MV-4-11 (cell line): ENCODE measurements at regions not wholly inside any gene's neighbourhood (a gene's known extent, or its start where the extent isn't known, plus 50 kb on each side); places are given as distances from the start of the nearest gene placed in this dataset.
A peak's percentile ranks its signal among the peaks of the same experiment; 100 is the strongest.
"Not testable (repeated sequence)": the region's sequence is repeated elsewhere in the genome, so short reads cannot be mapped to it uniquely, and the experiment has no call there.

Experiments used
- DNase-seq: peaks from one replicate; lab custom pipeline; 2025; lab: John Stamatoyannopoulos, UW

DNA sequence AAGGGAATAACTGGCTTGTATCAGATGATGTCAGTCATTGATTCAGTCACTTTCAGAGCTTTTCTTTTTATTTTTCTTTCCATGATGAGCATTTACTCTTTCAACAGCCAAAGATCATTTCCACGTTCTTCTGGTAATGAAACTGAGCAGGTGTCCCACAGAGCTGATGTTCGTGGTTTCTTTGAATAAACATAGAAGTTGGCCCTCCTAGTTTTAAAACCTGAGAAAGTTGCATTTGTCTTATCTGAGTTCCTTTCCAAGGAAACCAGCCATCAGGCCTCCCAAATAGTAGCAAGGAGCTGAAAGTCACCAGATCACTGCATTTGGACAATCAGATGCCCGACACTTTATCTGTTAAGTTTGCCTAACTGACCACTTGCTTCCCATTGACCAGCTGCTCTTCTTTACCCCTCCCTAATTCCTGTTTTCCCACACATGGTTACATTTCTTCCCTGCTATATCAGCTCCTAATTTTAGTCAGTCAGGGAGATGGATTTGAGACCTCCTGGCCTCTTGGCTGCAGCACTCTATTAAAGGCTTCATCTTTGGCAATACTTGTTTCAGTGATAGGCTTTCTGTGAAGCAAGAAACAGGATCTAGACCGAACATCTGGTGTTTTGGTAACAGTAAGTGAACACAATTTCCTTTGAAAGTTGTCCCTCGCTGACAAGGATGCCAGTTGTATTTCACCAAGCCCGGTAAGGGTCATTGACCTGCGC lies 420.8 kb downstream of the CHSY3 start:
- DNase-seq, result peak; percentile 23

DNA sequence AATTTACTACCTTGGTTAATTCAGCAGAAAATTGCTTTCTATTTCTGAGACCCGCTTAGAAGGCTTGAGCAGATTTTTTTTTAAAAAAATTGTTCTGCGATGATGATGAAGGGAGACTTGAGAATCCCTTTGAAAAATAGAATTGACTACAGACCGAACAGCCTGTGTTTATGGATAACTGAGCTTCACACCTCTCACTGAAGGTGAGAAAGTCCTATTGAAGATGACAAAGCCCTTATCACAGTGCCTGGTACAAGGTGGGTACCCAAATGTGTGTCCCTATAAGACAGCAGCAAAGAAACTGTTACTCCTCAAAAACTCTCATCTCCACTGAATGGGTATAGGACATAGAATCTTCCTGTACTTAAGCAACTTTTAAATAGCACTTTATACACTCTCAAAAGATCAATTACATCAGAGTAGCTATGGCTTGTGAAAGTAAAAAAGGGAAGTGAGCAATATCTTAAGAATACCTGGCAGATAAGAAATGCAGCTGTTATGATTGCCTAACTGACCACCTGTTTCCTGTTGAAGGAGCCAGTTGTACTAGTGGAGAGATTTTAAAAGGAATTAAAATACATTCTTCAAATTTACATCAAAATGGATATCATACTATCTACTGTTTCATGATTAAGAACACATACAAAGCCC lies 419.7 kb downstream of the CHSY3 start:
- peak; percentile 94 for DNase-seq

DNA sequence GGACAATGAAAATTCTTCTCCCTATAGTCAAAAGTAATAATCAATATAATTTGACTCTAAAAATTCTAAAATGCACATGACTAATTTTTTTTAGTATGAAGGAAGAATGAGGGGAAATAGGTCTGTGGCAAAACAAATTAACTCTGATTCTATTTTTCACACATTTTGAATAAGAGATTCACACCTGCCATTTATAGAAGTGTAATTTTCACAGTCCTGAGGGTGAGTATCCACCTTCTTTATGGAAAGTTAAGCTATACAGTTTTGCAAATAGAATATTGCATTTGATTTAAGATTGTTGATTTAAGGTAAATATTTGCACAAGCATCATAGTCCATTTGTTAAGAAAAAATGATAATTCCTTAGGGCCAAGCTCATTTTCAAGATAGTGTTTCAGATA lies 417.7 kb downstream of the CHSY3 start:
- DNase-seq, result no peak

DNA sequence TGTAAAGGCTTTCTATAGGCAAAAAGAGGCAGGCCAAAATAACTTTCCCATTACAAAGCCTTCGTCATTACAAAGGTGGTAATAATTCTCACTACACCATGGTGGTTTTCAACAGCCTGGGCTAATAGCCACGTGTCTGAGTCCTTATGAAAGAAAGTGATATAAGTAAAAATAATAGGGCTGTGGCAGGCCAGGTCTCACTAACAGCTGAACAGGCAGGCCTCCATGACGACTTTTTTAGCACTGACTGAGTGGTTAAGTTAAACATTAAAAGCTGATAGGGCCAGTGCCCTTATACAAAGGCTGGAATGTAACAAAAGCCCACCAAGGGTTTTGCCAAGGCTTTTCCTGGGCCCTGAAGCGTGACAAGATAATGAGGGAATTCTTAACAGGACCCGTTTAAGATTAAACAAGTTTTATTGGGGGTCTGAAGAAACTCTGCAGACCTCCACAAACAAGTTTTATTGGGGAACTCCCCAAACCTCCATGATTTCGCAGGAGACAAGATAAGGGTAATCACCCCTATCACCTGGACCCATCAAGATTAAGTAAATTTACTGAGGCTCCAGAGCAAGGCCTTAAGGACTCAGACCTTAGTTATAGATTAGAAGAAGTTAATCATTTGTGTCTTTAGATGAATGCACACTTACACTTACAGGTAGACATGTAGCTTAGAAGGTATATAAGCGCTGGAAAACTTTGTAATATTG lies 412.9 kb downstream of the CHSY3 start:
- DNase-seq, result no peak

DNA sequence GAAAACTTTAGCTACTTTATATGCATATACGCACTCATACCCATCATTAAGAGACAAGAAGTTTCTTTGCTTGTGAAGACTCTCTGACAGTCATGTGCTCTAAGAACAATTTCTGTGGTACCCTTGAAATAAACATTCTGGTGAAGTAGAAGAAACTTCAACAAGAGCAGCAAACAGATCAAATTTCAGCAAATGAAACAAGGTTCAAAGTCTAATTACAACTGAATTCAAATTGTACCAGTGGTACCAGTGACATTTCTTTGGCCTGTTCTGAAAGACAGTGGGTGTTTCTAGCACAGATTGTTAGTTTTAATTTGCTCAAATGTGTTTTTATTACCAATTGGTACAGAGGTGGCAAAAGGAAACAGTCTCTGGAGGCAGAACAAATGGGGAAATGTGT lies 391.0 kb downstream of the CHSY3 start:
- DNase-seq, result no peak

DNA sequence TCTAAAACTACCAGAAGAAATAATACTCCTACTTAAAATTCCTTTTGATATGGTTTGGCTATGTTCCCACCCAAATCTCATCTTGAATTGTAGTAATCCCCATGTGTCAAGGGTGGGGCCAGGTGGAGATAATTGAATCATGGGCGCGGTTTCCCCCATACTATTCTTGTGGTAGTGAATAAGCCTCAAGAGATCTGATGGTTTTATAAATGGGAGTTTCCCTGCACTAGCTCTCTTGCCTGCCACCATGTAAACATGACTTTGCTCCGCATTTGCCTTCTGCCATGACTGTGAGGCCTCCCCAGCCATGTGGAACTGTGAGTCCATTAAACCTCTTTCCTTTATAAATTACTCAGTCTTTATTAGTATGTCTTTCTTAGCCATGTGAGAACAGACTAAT lies 390.5 kb downstream of the CHSY3 start:
- not testable (repeated sequence) for DNase-seq

DNA sequence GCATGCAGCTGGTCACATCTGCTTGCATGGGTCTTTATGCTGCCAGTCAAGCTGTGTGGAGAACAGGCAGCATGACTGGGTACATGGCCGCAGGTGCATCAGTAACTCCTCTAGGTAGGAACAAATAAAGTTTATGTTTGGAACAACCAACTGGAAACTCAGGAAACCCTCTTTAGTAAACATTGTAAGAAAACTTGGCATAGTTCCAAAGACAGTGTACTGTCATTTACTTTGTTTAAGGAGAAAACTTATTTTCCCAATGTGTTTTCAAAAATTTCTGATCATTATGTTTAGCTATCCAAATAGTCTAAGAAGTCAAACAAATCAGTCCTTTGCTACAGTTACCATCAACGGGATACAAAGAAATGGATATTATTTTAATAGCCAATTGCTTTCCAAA lies 386.0 kb downstream of the CHSY3 start:
- DNase-seq, result no peak

DNA sequence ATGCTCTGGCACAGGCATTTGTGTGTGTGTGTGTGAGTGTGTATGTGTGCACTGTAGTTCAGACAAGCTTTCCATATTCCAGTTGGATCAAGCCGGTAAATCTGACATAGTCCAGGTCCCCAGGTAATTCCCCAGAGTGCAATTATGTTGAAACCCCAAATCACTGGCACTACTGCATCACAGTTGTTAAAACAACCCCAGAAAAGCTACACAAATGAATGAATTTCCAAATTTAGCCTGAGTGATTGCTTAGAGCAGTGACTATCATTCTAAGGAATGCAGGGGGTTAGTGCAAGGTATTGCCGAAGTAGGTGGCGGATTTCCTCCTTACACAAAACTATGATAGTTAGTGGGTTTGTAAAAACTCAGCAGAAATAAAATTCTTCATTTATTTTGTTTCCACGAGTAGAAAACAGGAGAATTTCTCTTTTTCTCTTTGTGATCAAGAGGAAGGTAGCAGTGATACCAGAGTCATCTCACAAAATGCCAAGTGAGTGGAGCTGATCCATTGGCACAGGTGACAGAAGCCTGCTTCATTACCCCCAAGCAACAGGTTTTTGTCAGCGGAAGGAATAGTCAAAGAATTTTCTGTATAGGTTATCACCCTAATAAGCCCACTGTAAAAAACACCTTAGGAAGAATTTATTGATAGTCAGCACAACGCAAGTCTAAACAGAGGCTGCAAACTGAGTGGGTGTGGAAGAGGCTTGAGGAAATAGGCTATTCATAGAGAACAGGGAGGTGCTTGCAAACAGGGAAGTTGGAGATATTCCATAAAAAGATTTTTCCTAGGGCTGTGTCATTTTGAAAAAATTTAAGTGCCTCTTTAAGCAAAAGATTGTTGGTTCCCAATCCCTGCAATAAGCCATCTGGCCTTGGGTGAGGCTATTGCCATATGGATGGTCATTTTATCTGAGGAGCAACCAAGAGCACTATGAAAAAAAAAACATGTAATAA lies 385.1 kb downstream of the CHSY3 start:
- DNase-seq, result no peak

DNA sequence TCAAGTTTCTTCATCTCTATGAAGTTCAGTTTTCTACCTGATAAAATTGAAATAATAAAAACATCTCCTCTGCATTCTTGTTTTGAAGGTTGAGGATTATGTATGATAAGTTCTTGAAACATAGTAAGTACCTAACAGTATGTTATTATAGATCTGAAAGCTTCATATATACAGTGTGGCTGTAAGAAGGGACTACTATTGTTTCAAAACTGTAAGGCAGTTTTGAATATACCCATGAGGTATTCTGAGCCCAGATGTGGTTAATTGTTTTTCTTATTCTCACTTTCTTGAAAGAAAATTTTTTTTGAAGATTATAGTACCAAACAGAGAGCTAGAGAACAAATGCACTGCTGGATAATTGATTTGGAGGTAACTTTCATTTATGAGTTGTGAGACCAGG lies 383.2 kb downstream of the CHSY3 start:
- no peak for DNase-seq

DNA sequence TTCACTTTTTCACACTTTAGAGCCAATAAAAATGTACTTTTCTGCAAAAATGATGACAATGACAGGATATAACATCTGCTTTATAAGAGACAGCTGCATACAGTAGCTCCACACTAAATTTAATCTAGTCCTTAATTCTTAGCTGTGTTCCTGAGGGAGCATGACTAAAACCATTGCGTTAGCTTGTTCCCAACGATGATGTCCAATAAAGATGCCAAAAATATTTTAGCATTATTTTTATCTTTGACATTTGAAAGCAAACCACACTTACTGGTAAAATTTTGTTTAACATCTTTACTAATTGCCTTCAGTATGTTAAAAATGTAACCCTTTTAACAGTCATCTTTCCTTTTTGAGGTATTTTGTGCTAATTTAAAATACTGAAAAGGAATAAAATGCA lies 382.7 kb downstream of the CHSY3 start:
- DNase-seq, result no peak

DNA sequence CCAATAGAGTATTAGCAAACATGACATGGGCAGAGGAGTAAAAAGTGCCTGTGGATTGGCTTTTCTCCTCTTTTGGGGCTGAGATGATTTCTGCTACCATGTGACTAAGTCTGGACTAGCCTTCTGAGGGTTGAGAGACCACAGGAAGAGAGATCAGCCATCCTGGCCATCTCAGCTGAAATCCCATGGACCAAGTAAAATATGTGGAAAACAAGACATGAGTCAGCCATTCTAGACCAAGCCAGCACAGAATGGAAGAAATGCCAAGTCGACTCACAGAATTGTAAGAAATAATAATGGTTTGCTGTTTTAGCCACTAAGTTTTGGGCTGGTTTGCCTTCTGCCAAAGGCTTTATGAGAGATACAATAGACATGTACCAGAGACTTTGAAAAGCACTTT lies 377.8 kb downstream of the CHSY3 start:
- no peak for DNase-seq

DNA sequence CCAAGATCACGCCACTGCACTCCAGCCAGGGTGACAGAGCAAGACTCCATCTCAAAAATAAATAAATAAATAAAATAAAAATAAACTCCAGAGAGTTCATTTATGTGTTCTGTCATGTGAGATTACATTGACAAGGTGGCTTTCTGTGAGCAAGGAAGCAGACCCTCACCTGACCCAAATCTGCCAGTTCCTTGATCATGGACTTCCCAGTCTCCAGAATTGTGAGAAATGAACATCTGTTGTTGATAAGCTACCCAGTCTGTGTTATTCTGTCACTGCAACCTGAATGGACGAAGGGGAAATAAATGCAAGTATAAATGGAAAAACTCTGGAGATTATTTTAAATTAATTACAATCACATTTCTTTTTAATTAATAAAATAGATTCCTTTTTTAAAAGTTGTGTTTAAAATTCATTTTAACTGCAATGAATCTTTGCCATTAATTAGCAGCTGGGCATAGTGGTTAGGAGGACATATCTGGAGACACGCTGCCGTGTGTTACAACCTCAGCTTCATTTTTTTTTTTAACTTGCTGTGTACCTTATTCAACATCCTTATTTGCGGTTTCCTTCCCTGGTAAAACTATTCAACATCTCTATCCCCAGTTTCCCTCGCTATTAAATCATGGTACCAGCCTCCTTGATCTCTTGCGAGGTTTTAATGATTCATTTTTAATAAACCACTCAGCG lies 376.4 kb downstream of the CHSY3 start:
- DNase-seq, result no peak

DNA sequence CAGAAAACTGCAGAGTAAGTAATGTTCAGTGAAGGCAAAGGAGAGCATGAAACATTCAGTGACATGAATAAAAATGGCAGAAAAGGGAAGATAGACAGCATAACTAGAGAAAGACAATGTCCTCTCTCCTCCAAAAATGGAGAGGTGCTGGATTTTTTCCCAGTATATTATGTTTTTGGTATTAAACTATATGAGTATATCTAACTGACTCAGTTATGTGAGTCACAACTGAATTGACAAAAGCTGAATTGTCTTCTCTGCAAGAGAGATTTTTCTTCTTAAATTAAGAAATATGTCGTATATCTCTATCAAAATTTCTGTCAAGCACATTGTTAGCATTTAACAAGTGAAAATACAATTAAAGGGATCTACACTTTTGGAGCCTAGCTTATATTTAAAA lies 375.1 kb downstream of the CHSY3 start:
- DNase-seq, result no peak

DNA sequence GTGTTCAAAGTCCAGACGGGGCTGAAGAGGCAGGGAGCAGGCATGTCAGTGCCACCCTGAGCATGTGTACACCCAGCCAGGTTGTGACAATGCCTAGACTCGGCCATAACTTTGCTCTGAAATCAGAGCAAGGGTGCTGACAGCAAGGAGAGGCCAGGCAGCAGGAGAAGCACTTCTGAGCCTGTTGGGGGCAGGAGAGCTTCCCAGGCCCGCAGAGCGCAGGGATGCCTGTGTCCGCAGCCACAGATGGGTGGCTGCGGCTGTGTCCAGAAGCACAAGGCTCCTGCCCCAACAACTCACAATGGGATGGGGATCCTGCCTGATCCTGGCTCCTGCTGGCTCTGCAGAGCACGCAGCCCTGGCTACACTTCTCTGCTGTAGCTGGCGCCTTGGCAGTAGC lies 373.9 kb downstream of the CHSY3 start:
- DNase-seq, result no peak

DNA sequence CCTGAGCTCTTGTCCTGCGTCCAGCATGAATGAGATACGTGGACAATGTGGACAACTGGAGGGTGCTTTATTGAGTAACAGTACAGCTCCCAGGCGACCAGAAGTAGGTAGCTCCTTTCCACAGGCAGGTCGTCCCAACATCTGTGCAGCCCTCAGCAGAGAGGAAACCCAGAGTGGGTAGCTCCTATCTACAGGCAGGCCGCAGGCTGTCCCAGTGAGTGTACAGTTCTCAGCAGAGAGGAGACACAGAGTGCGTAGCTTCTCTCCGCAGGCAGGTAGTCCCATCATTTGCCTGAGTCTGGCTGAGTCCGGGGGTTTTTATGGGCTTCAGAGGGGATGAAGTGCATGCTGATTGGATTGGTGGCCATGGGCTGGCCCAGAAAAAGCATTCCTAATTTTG lies 373.3 kb downstream of the CHSY3 start:
- no peak for DNase-seq

DNA sequence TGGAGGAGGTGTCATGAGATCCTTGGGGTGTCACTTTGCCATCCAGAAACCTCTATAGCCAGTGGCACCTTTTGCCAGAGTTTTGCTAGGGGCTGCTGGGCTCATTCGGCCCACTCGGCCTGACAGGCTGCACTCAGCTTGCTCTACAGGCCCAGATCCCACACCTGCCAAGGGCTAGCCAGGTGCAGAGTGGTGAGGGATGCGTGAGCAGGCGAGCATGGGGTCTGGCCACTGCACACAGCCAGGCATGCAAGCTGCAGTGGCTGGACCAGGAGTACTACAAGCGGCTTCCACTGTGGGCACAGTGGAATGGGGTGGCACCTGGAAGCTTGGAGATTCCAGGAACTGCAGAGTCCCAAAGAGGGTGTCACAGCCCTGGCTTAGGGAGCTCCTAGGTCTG lies 372.7 kb downstream of the CHSY3 start:
- DNase-seq, result no peak

DNA sequence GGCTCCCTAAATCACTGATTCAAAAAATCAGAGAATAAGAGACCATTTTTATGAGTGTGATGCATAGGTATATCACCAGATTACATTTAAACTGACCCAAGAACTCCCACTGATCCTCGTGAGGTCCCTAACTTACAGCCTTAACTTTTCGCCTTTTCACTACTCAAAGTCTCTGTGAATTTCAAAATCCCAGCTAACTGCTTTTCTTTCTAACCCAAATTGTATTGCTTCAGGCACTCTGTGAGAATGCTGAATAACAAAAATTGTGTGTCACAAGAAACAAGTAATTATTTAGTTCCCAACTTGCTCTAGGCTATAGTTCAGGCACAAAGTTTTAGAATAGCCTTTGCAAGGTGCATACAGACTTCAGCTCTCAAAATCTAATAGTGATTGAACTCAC lies 368.6 kb downstream of the CHSY3 start:
- no peak for DNase-seq

DNA sequence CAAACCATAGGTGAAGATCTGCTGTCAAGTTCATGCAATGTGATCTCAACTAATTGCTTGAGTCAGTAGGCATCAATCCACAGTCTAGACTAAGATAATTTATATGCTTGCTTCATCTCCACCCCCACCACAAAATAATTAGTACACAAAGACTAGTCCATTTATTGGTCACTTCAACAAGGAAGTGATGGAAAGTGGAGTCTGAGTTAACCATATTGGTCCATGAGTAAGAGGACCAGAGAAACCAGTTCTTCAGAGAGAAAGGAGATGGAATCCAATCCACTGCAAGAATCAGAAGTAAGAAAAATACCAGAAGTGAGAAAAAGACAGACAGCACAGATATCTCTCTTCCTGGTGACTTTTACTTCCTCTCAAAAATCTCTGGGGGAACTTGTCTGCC lies 366.5 kb downstream of the CHSY3 start:
- DNase-seq, result peak; percentile 22

DNA sequence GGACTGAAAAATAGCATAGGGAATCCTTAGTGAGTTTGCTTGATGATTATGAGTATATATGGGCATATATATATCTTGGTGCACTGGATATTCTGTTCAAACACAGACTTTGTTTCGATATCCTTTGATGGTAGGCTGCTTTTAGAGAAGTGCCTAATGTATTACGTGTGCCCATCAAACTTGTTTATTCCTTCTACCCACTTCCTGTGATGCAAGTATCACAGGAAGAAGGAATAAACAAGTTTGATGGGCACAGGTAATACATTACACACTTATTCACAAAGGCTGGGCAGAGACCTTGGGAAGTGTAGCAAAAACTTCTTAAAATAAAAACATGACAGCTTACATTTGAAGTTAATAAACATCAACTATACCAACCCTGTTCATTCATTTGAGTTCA lies 364.2 kb downstream of the CHSY3 start:
- DNase-seq, result no peak

DNA sequence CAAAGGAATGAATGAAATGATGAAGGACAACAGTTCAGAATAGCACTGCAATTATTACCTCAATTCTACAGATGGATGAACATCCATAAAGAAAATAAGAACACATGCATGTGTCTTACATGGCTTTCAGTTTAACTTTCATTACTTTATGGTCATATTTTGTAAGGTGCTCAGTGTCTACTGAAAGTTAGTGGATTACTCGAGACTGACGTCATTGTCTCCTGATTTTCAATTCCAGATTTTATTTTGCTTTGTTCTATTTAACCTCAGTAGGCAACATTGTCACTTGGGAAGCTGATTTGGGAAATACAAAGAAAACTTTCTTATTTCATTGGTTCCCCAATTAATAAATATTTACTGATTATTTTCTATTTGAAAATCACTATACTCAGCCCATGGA lies 363.7 kb downstream of the CHSY3 start:
- DNase-seq, result no peak

DNA sequence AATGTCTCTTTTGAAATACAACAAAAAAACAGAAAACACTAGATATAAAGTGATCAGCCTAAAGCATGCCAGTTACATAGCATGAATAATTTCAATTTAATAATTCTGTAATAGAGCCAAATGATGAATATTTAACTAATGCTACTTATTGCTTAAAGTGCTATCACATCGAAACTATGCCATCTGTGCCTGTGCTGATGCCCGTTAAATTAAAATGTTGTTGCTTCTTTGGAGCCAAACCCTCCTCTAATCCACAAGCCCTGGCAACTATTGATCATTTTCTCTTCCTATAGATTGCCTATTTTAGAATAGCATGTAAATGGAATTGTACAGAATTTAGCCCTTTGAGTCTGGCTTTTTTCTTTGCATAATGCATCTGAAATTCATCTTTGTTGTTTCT lies 356.2 kb downstream of the CHSY3 start:
- DNase-seq, result no peak

DNA sequence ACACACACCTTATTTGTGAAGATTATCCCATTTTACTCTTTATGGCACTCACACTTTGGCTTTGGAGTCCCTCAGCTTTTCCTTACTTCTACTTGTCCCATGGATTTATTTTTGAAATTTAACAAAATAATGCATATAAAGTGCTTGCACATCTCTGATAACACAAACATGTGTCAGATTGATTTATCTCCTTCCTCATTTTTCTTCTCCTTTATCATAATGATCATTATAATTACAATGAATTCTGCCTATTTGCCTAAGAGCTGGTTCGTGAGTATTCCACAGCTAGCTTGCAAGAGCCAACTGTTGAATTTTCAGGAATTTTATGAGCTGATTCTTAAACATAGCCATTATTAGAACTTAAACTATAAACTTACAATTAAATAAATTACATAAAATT lies 347.7 kb downstream of the CHSY3 start:
- no peak for DNase-seq
